Endothelial cell of umbilical vein (primary cell): ENCODE measurements at regions not wholly inside any gene's neighbourhood (a gene's known extent, or its start where the extent isn't known, plus 50 kb on each side); places are given as distances from the start of the nearest gene placed in this dataset.

ENCODE experiments used
- BruUV-seq: library from RNA; stranded (reverse); fragments of 400-500 nt; replicated peaks from 2 replicates; lab custom pipeline; 2021; lab: Mats Ljungman, UMichigan
- CTCF ChIA-PET: fragments of 300-600, 350-600 bp; sonication (Branson Sonifier 250); formaldehyde crosslinking; loops from one replicate; lab custom pipeline; 2021; ENCODE audit warnings: antibody characterized with exemption, inconsistent platforms; lab: Charles Lee
- POLR2A ChIA-PET: fragments of 300-600, 350-600 bp; sonication (Branson Sonifier 250); formaldehyde crosslinking; loops from one replicate; lab custom pipeline; 2021; ENCODE audit warnings: antibody characterized with exemption, inconsistent platforms; lab: Charles Lee
- DNase-seq: peaks from one replicate; pipeline ENCODE4 v3.0.0-alpha.2; 2011; ENCODE audit warnings: low read depth, low spot score
- FAIRE-seq: peaks from 2 replicates; lab custom pipeline; 2011; peaks lifted over from hg19 to GRCh38; lab: Jason Lieb, UNC
- H2AFZ ChIP-seq: 2 replicates; pipeline ENCODE4 v1.6.0; 2012; ENCODE audit warnings: low read depth, low read length, control low read depth, inconsistent platforms
- H3K27ac ChIP-seq: 2 replicates; pipeline ENCODE4 v1.5.1; 2011; ENCODE audit warnings: low read depth, mild to moderate bottlenecking, control low read depth, low read length, moderate library complexity; ENCODE audit not compliant: insufficient read depth
- H3K27me3 ChIP-seq, 2 experiments: 2 replicates each; pipeline versions ENCODE4 v1.6.0 to v1.6.1; 2011; ENCODE audit warnings: low read length in 2 of 2, mixed read lengths in 1 of 2; ENCODE audit not compliant: control insufficient read depth in 2 of 2, insufficient read depth in 2 of 2
- H3K36me3 ChIP-seq, 2 experiments: 2 replicates in 1 of 2; 3 replicates in 1 of 2; pipeline ENCODE4 v1.5.1; 2011; ENCODE audit warnings: low read length in 2 of 2, mild to moderate bottlenecking in 1 of 2, moderate library complexity in 1 of 2; ENCODE audit not compliant: control insufficient read depth in 2 of 2, insufficient read depth in 2 of 2; ENCODE audit errors: extremely low read depth in 1 of 2
- H3K4me1 ChIP-seq: 3 replicates; pipeline ENCODE4 v1.5.1; 2011; ENCODE audit warnings: mild to moderate bottlenecking, low read length; ENCODE audit not compliant: control insufficient read depth, insufficient read depth; ENCODE audit errors: extremely low read depth
- H3K4me2 ChIP-seq: 2 replicates; pipeline ENCODE4 v1.6.1; 2011; ENCODE audit warnings: low read length, control low read depth, mixed read lengths; ENCODE audit not compliant: insufficient read depth
- H3K4me3 ChIP-seq, 3 experiments: fragments of 200-600 bp in 1 of 3; sonication (generic), shearing (Covaris generic) in 1 of 3; replicated peaks in 1 of 3; 2 replicates each; pipeline ENCODE4 v1.5.1; 2011 to 2016; ENCODE audit warnings: control low read depth in 3 of 3, low read length in 3 of 3, mild to moderate bottlenecking in 2 of 3, inconsistent platforms in 1 of 3, low read depth in 1 of 3, moderate library complexity in 1 of 3; ENCODE audit not compliant: insufficient read depth in 1 of 3
- H3K79me2 ChIP-seq: 2 replicates; pipeline ENCODE4 v1.6.0; 2012; ENCODE audit warnings: low read length, inconsistent platforms; ENCODE audit not compliant: control insufficient read depth, insufficient read depth
- H3K9ac ChIP-seq: replicated peaks from 2 replicates; pipeline ENCODE3; 2011; ENCODE audit warnings: low read length, control low read depth; ENCODE audit not compliant: insufficient read depth; ENCODE audit errors: extremely low read depth
- H3K9me1 ChIP-seq: replicated peaks from 3 replicates; pipeline ENCODE4 v1.6.0; 2011; ENCODE audit warnings: mild to moderate bottlenecking, low read length; ENCODE audit not compliant: control insufficient read depth, insufficient read depth; ENCODE audit errors: extremely low read depth
- H3K9me3 ChIP-seq: replicated peaks from 2 replicates; pipeline ENCODE4 v1.5.1; 2012; ENCODE audit warnings: low read length, inconsistent platforms; ENCODE audit not compliant: control insufficient read depth, insufficient read depth
- H4K20me1 ChIP-seq: replicated peaks from 2 replicates; pipeline ENCODE3; 2011; ENCODE audit warnings: mild to moderate bottlenecking, low read length; ENCODE audit not compliant: control insufficient read depth, insufficient read depth; ENCODE audit errors: extremely low read depth
- EZH2 ChIP-seq: IDR thresholded peaks from 2 replicates; pipeline ENCODE4 v1.6.1; 2012; ENCODE audit warnings: borderline replicate concordance, low read depth, mild to moderate bottlenecking, moderate library complexity, low read length, inconsistent platforms; ENCODE audit not compliant: severe bottlenecking
- FOS ChIP-seq: IDR thresholded peaks from 2 replicates; pipeline ENCODE4 v1.6.1; 2011; ENCODE audit warnings: mild to moderate bottlenecking, low read length, moderate library complexity, borderline replicate concordance; ENCODE audit not compliant: insufficient read depth
- GATA2 ChIP-seq: IDR thresholded peaks from 2 replicates; pipeline ENCODE4 v1.7.0; 2011; ENCODE audit warnings: low read depth, mild to moderate bottlenecking, moderate library complexity, mixed read lengths, low read length; ENCODE audit not compliant: insufficient read length, insufficient read depth
- JUN ChIP-seq: IDR thresholded peaks from 2 replicates; pipeline ENCODE4 v1.6.1; 2011; ENCODE audit warnings: borderline replicate concordance, low read depth; ENCODE audit not compliant: insufficient read length, insufficient read depth
- MAX ChIP-seq: IDR thresholded peaks from 2 replicates; pipeline ENCODE4 v1.6.1; 2011; ENCODE audit not compliant: insufficient read depth, insufficient read length
- MYC ChIP-seq: IDR thresholded peaks from one replicate; pipeline ENCODE4 v1.6.1; 2011; ENCODE audit warnings: mild to moderate bottlenecking, low read depth, low read length
- POLR2A ChIP-seq: IDR thresholded peaks from 2 replicates; pipeline ENCODE4 v1.6.1; 2012; ENCODE audit warnings: low read depth, mild to moderate bottlenecking, control low read depth, low read length
- POLR2AphosphoS5 ChIP-seq: IDR thresholded peaks from 2 replicates; pipeline ENCODE4 v1.6.1; 2012; ENCODE audit warnings: low read depth, mild to moderate bottlenecking, control low read depth, low read length, moderate library complexity; ENCODE audit not compliant: insufficient read depth
- dilution Hi-C: fragments of 300-500 bp; cut with MboI; formaldehyde crosslinking; loops from one replicate; pipeline ENCODE4 v1.15.0; 2019; ENCODE audit warnings: low sequenced_read_pairs; ENCODE audit not compliant: extremely low pct_ligation_motif_present
- intact Hi-C: fragments of 100-400 bp; cut with micrococcal nuclease; formaldehyde crosslinking; loops from one replicate; pipeline ENCODE4 v1.10.0; 2022

- Histone ChIP-seq H3K4me1 (no peaks in the 10 kb centered on the region), H3K4me2 (no peak overlapping the region), H2AFZ (no peak overlapping the region), H3K79me2 (no peaks in the 10 kb centered on the region), H3K4me3 (no peak overlapping the region), H3K9me3 (no peaks in the 10 kb centered on the region), H3K9me1 (no peaks in the 10 kb centered on the region), H3K27me3 (no peaks in the 10 kb centered on the region), H4K20me1 (no peaks in the 10 kb centered on the region), H3K9ac (no peak overlapping the region), H3K27ac (no peak overlapping the region), H3K36me3 (no peaks in the 10 kb centered on the region)
- FAIRE-seq = no peak
- TF ChIP-seq EZH2 (no peak), FOS (no peak), MAX (no peak), POLR2AphosphoS5 (no peak), JUN (no peak)
- ChIA-PET CTCF (interaction anchor here (0.6 to 1.1 kb wide), 3 partner anchors 40 to 1041 kb away, joined by 3 to 5 read pairs (median 3); no protein-coding TSS in a partner anchor), POLR2A (no interaction called here)
- BruUV-seq = no TSS peak
- intact Hi-C loops = loop anchor here (5.0 to 10.0 kb wide), 3 partner anchors 160 to 1083 kb away; no protein-coding TSS in a partner anchor
- dilution Hi-C loops = no loop called here
- DNase-seq = no peak
These were observed 51.6 kb upstream of the CD28 start for GRCh38 chr2:203654826-203655225.

GRCh38 chr2:203656522-203657287, 49.7 kb upstream of the CD28 start:
- ChIA-PET POLR2A (no interaction called here), CTCF (no interaction called here)
- H3K4me2 ChIP-seq = no peak overlapping the region
- H3K4me1 ChIP-seq = no peaks in the 10 kb centered on the region
- no peaks in the 10 kb centered on the region for H4K20me1 ChIP-seq
- H3K4me3 ChIP-seq = no peak overlapping the region
- no peaks in the 10 kb centered on the region for H3K79me2 ChIP-seq
- peak overlapping the region; percentile 65 for H2AFZ ChIP-seq
- dilution Hi-C loops (no loop called here), intact Hi-C loops (loop anchor here (10.0 kb wide), 1 partner anchor 158 kb away; no protein-coding TSS in a partner anchor)
- H3K27ac ChIP-seq = no peak overlapping the region
- no peak for FAIRE-seq
- no peaks in the 10 kb centered on the region for H3K9me1 ChIP-seq
- no peaks in the 10 kb centered on the region for H3K36me3 ChIP-seq
- DNase-seq = no peak
- no peak overlapping the region for H3K9ac ChIP-seq
- BruUV-seq = no TSS peak
- no peaks in the 10 kb centered on the region for H3K27me3 ChIP-seq
- H3K9me3 ChIP-seq = no peaks in the 10 kb centered on the region
- TF ChIP-seq JUN (no peak), POLR2AphosphoS5 (no peak), MYC (no peak), GATA2 (no peak), POLR2A (no peak), FOS (no peak), EZH2 (no peak)
